Muscle layer of colon (tissue), 2 donors: ENCODE measurements at regions not wholly inside any gene's neighbourhood (a gene's known extent, or its start where the extent isn't known, plus 50 kb on each side); places are given as distances from the start of the nearest gene placed in this dataset.

ENCODE experiments used
- H3K27ac ChIP-seq: one replicate; pipeline ENCODE4 v1.7.0; 2013; ENCODE audit warnings: low read depth, mild to moderate bottlenecking, low read length, moderate library complexity
- H3K27me3 ChIP-seq, 2 donors: one replicate each; pipeline ENCODE4 v1.7.0; 2013; ENCODE audit warnings: low read length in 2 of 2, mild to moderate bottlenecking in 2 of 2; ENCODE audit not compliant: insufficient read depth in 2 of 2, control insufficient read depth in 1 of 2
- H3K36me3 ChIP-seq: one replicate; pipeline ENCODE4 v1.7.0; 2013; ENCODE audit warnings: mild to moderate bottlenecking, low read length; ENCODE audit not compliant: insufficient read depth
- H3K4me1 ChIP-seq: one replicate; pipeline ENCODE4 v1.7.0; 2013; ENCODE audit warnings: mild to moderate bottlenecking, low read length; ENCODE audit not compliant: insufficient read depth
- H3K4me3 ChIP-seq, 2 donors: one replicate each; pipeline ENCODE4 v1.7.0; 2013; ENCODE audit warnings: low read length in 2 of 2, low read depth in 1 of 2, mild to moderate bottlenecking in 1 of 2, moderate library complexity in 1 of 2
- H3K9ac ChIP-seq: one replicate; pipeline ENCODE4 v1.7.0; 2013; ENCODE audit warnings: low read length
- H3K9me3 ChIP-seq: one replicate; pipeline ENCODE4 v1.7.0; 2013; ENCODE audit warnings: mild to moderate bottlenecking, low read length
- donor health status: abdominal sarcoma.
- donor health status: Adenocarcinoma of cecum.

DNA sequence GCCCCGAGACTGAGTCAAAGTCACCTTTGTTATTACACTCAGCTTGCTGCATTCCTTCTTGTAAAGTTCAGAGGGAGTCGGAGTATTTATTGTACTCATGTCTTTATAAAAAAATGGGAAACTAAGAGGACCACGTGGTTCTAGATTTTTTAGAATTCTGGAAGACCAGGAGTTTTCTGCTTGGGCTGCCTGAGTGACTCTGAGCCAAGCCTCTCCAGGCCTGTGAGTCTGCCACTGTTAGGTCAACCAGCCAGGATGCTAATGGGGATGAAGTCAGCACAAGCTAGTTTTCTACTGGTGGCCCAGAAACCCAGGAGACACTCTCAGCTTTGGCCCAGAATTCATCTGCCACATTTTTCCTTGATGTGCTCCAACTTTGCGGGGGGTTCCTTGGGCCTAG lies 453.5 kb upstream of the SULF2 start:
- H3K27ac ChIP-seq = no peak overlapping the region

GRCh38 chr20:48238326-48238725 lies 453.0 kb upstream of the SULF2 start:
- Histone ChIP-seq H3K27ac (no peak overlapping the region), H3K27me3 (no peaks in the 10 kb centered on the region), H3K36me3 (no peaks in the 10 kb centered on the region), H3K9me3 (no peaks in the 10 kb centered on the region), H3K9ac (no peak overlapping the region), H3K4me1 (peaks cover 20% of the 10 kb centered on the region), H3K4me3 (no peak overlapping the region)

More for the DNA sequence above, 453.5 kb upstream of the SULF2 start:
- H3K27me3 ChIP-seq = no peaks in the 10 kb centered on the region
- H3K9ac ChIP-seq = no peak overlapping the region
- no peak overlapping the region for H3K4me3 ChIP-seq
- no peaks in the 10 kb centered on the region for H3K36me3 ChIP-seq
- peaks cover 20% of the 10 kb centered on the region for H3K4me1 ChIP-seq
- H3K9me3 ChIP-seq = no peaks in the 10 kb centered on the region

DNA sequence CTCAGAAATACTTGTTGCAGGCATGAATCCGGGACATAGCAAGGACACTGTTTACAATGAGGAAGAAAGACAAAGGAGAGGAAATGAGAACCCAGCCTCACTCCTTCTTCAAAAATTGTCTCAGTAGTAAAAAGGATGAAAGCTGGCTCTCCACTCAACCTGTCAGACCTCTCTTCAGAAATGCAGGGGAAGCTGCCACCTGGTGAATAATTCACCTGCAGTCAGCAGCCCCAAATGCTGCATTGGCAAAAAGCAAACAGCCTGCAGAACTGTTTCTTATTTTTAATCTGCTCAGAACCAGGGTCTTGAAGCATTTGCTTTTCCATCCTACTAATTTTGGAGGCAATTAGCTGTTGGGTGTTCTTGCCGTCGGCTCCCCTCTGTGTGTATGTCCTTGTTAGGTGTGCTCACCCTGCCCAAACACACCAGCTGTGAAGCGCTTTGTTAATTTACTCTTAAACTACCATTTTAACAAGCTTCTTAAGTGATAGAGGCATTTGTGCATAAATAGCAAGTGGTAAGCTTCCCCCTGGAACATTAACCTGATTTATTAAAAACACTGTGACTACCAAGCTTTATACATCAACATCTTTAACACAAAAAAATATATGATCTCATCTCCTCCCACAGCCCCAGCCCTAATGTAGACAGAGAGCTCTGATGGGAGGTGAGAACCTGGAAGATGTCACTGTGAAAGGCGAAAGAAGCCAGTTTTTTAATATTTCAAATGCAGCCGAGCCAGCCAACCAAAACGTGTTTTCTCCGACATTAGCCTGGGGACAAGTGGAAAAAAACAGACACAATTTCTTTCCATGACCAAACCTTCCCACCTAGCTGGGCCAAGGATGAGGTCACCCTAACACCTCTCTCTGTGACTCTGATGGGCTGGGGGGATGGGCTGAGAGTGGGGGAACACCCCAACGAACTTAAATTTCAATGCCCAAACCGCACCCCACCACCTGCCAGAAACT lies 451.0 kb upstream of the SULF2 start:
- H3K36me3 ChIP-seq = no peaks in the 10 kb centered on the region
- no peaks in the 10 kb centered on the region for H3K27me3 ChIP-seq
- H3K4me3 ChIP-seq = no peak overlapping the region
- peaks cover 20% of the 10 kb centered on the region for H3K4me1 ChIP-seq
- H3K9ac ChIP-seq = no peak overlapping the region
- H3K9me3 ChIP-seq = no peaks in the 10 kb centered on the region
- no peak overlapping the region for H3K27ac ChIP-seq

- no peak overlapping the region for H3K4me3 ChIP-seq
- H3K4me1 ChIP-seq = peaks cover 20% of the 10 kb centered on the region
- no peak overlapping the region for H3K9ac ChIP-seq
- H3K27me3 ChIP-seq = no peaks in the 10 kb centered on the region
- H3K36me3 ChIP-seq = no peaks in the 10 kb centered on the region
- H3K9me3 ChIP-seq = no peaks in the 10 kb centered on the region
- no peak overlapping the region for H3K27ac ChIP-seq
Measured at GRCh38 chr20:48234951-48235350, 449.7 kb upstream of the SULF2 start.

GRCh38 chr20:48231253-48231930 lies 446.1 kb upstream of the SULF2 start:
- H3K9ac ChIP-seq = no peak overlapping the region
- no peaks in the 10 kb centered on the region for H3K27me3 ChIP-seq
- no peaks in the 10 kb centered on the region for H3K9me3 ChIP-seq
- H3K4me3 ChIP-seq = no peak overlapping the region
- H3K36me3 ChIP-seq = no peaks in the 10 kb centered on the region
- no peak overlapping the region for H3K27ac ChIP-seq
- peaks cover 8% of the 10 kb centered on the region for H3K4me1 ChIP-seq

- Histone ChIP-seq H3K9ac (no peak overlapping the region), H3K27me3 (no peaks in the 10 kb centered on the region), H3K36me3 (no peaks in the 10 kb centered on the region), H3K27ac (no peak overlapping the region), H3K9me3 (no peaks in the 10 kb centered on the region), H3K4me1 (no peaks in the 10 kb centered on the region), H3K4me3 (no peak overlapping the region)
Measured at GRCh38 chr20:48230216-48230615, 444.9 kb upstream of the SULF2 start.

DNA sequence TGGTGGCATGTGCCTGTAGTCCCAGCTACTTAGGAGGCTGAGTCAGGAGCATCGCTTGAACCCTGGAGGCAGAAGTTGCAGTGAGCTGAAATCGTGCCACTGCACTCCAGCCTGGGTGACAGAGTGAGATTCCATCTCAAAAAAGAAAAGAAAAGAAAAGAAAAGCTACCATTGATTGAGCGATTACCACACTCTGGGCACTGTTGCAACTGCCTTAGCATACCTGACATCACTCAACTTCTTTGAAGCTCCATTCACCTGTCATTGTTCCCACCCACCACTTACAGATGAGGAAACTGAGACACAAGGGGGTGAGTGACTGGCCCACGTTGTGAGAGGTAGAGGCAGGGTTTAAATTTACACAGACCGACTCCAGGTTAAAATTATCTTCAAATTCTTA lies 442.1 kb upstream of the SULF2 start:
- Histone ChIP-seq H3K4me1 (no peaks in the 10 kb centered on the region), H3K27me3 (no peaks in the 10 kb centered on the region), H3K9me3 (no peaks in the 10 kb centered on the region), H3K9ac (no peak overlapping the region), H3K36me3 (no peaks in the 10 kb centered on the region), H3K27ac (no peak overlapping the region), H3K4me3 (no peak overlapping the region)

- Histone ChIP-seq H3K4me1 (no peaks in the 10 kb centered on the region), H3K27ac (no peak overlapping the region), H3K4me3 (no peak overlapping the region), H3K36me3 (no peaks in the 10 kb centered on the region), H3K9ac (no peak overlapping the region), H3K27me3 (no peaks in the 10 kb centered on the region), H3K9me3 (no peaks in the 10 kb centered on the region)
Measured at GRCh38 chr20:48226642-48227041, 441.4 kb upstream of the SULF2 start.

DNA sequence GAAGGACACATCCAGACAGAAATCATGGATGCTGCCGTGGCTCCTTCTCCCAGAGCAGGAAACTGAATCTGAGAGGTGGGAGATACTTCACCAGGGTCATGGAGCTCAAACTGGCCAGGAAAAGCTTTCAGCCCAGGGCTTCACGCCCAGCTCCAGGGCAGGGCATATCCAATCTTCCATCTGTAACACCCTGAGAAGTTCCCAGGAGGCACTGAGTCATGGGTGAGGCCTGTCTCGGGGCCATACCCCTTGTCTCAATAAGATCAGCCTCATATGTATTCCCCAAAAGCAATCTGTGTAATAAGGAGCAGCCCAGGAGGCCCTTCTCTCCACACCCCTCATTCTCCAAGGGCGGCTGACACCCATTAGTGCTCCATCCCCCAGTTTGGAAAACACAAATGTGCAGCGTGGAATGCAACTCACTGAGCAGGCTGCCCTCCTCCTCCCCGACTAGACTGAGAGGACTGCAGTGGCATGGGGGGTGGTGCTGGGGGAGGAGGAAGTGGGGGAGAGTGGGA lies 439.3 kb upstream of the SULF2 start:
- H3K27ac ChIP-seq = no peak overlapping the region
- no peak overlapping the region for H3K4me3 ChIP-seq
- H3K4me1 ChIP-seq = no peaks in the 10 kb centered on the region
- no peaks in the 10 kb centered on the region for H3K36me3 ChIP-seq
- H3K9me3 ChIP-seq = no peaks in the 10 kb centered on the region
- no peak overlapping the region for H3K9ac ChIP-seq
- no peaks in the 10 kb centered on the region for H3K27me3 ChIP-seq

DNA sequence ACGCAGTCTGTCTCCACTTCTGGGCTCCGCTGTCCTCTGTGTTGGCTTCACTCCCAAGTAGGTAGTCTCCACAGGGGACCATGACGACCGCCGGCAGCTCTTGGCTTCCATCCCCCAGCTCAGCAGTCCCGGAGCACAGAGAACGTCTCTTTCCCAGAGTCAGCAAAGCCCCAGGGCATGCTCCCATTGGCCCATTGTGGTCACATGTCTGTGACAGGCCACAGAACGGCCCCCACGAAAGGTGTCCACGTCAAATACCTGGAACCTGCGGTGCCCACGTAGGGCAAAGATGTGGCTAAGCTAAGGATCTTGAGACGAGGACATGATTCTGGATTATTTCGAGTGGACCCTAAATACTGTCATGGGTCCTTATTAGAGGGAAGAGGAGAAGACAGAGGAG lies 438.4 kb upstream of the SULF2 start:
- H3K27ac ChIP-seq = no peak overlapping the region
- no peaks in the 10 kb centered on the region for H3K36me3 ChIP-seq
- no peak overlapping the region for H3K4me3 ChIP-seq
- H3K4me1 ChIP-seq = no peaks in the 10 kb centered on the region
- no peaks in the 10 kb centered on the region for H3K27me3 ChIP-seq
- no peak overlapping the region for H3K9ac ChIP-seq
- no peaks in the 10 kb centered on the region for H3K9me3 ChIP-seq

- H3K27me3 ChIP-seq = no peaks in the 10 kb centered on the region
- H3K36me3 ChIP-seq = no peaks in the 10 kb centered on the region
- H3K27ac ChIP-seq = no peak overlapping the region
- no peak overlapping the region for H3K4me3 ChIP-seq
- H3K9ac ChIP-seq = no peak overlapping the region
- H3K9me3 ChIP-seq = no peaks in the 10 kb centered on the region
- H3K4me1 ChIP-seq = no peaks in the 10 kb centered on the region
Measured at GRCh38 chr20:48222595-48223180, 437.4 kb upstream of the SULF2 start.
